Glutamatergic neuron (in vitro differentiated cells): ENCODE measurements at regions not wholly inside any gene's neighbourhood (a gene's known extent, or its start where the extent isn't known, plus 50 kb on each side); places are given as distances from the start of the nearest gene placed in this dataset. TPM values are rescaled to one million over a fixed set of nuclear protein-coding genes. Genes with fewer than 3 reads are reported as not detected.

Source experiments
- DNase-seq: peaks from one replicate; pipeline ENCODE4 v3.0.0; 2022
- H3K27ac Mint-ChIP-seq: one replicate; pipeline ENCODE4 v1.8.0; 2020; ENCODE audit warnings: mild to moderate bottlenecking, mixed read lengths, inconsistent platforms; ENCODE audit not compliant: unreplicated experiment
- H3K27me3 Mint-ChIP-seq: one replicate; pipeline ENCODE4 v1.8.0; 2020; ENCODE audit warnings: mild to moderate bottlenecking, moderate library complexity, mixed read lengths, inconsistent platforms; ENCODE audit not compliant: unreplicated experiment
- H3K36me3 Mint-ChIP-seq: one replicate; pipeline ENCODE4 v1.8.0; 2020; ENCODE audit warnings: mild to moderate bottlenecking, mixed read lengths, inconsistent platforms; ENCODE audit not compliant: unreplicated experiment
- H3K4me1 Mint-ChIP-seq: one replicate; pipeline ENCODE4 v1.8.0; 2020; ENCODE audit warnings: mild to moderate bottlenecking, low read depth, mixed read lengths, inconsistent platforms; ENCODE audit not compliant: unreplicated experiment
- H3K4me3 Mint-ChIP-seq: one replicate; pipeline ENCODE4 v1.8.0; 2020; ENCODE audit warnings: mild to moderate bottlenecking, mixed read lengths, inconsistent platforms; ENCODE audit not compliant: unreplicated experiment
- H3K9me3 Mint-ChIP-seq: one replicate; pipeline ENCODE4 v1.8.0; 2020; ENCODE audit warnings: mild to moderate bottlenecking, moderate library complexity, mixed read lengths, inconsistent platforms; ENCODE audit not compliant: unreplicated experiment
- CTCF ChIP-seq: fragments of 200-600 bp; sonication (generic); IDR thresholded peaks from one replicate; pipeline ENCODE4 v1.5.0; 2021; ENCODE audit not compliant: partially characterized antibody, unreplicated experiment
- microRNA-seq: library from miRNA; unstranded; fragments of <30 nt; microRNA quantifications from one replicate; pipeline ENCODE4, GENCODE V29; 2020; ENCODE audit not compliant: unreplicated experiment

GRCh38 chr5:96016216-96016615 is 54.6 kb upstream of the ELL2 start:
- no peak overlapping the region for H3K27ac Mint-ChIP-seq
- no peak for TF ChIP-seq CTCF

GRCh38 chr5:96015709-96016108 is 54.1 kb upstream of the ELL2 start:
- H3K4me1 Mint-ChIP-seq = no peaks in the 10 kb centered on the region
- H3K27ac Mint-ChIP-seq = no peak overlapping the region
- no peak for DNase-seq
- no peaks in the 10 kb centered on the region for H3K36me3 Mint-ChIP-seq
- no peaks in the 10 kb centered on the region for H3K27me3 Mint-ChIP-seq
- no peaks in the 10 kb centered on the region for H3K9me3 Mint-ChIP-seq
- no peak overlapping the region for H3K4me3 Mint-ChIP-seq
- no peak for TF ChIP-seq CTCF

More at GRCh38 chr5:96016216-96016615, 54.6 kb upstream of the ELL2 start:
- Mint-ChIP-seq H3K9me3 (no peaks in the 10 kb centered on the region), H3K36me3 (no peaks in the 10 kb centered on the region), H3K4me1 (no peaks in the 10 kb centered on the region), H3K27me3 (no peaks in the 10 kb centered on the region), H3K4me3 (no peak overlapping the region)
- no peak for DNase-seq

- H3K36me3 Mint-ChIP-seq = no peaks in the 10 kb centered on the region
- no peaks in the 10 kb centered on the region for H3K4me1 Mint-ChIP-seq
- DNase-seq = no peak
- TF ChIP-seq CTCF = no peak
- H3K4me3 Mint-ChIP-seq = no peak overlapping the region
- no peaks in the 10 kb centered on the region for H3K27me3 Mint-ChIP-seq
- H3K27ac Mint-ChIP-seq = no peak overlapping the region
- H3K9me3 Mint-ChIP-seq = no peaks in the 10 kb centered on the region
Observed at GRCh38 chr5:96014395-96014794, 52.7 kb upstream of the ELL2 start.

GRCh38 chr5:96013254-96013653 is 51.6 kb upstream of the ELL2 start:
- no peak for TF ChIP-seq CTCF

GRCh38 chr5:96012399-96012798 is 50.7 kb upstream of the ELL2 start:
- H3K4me3 Mint-ChIP-seq = no peak overlapping the region
- H3K27me3 Mint-ChIP-seq = no peaks in the 10 kb centered on the region
- no peak for TF ChIP-seq CTCF
- no peak for DNase-seq
- no peak overlapping the region for H3K27ac Mint-ChIP-seq
- no peaks in the 10 kb centered on the region for H3K36me3 Mint-ChIP-seq
- H3K9me3 Mint-ChIP-seq = no peaks in the 10 kb centered on the region
- no peaks in the 10 kb centered on the region for H3K4me1 Mint-ChIP-seq

More at GRCh38 chr5:96013254-96013653, 51.6 kb upstream of the ELL2 start:
- H3K27me3 Mint-ChIP-seq = no peaks in the 10 kb centered on the region
- H3K9me3 Mint-ChIP-seq = no peaks in the 10 kb centered on the region
- no peaks in the 10 kb centered on the region for H3K4me1 Mint-ChIP-seq
- H3K27ac Mint-ChIP-seq = no peak overlapping the region
- H3K4me3 Mint-ChIP-seq = no peak overlapping the region
- no peaks in the 10 kb centered on the region for H3K36me3 Mint-ChIP-seq
- no peak for DNase-seq

Small RNA genes in the stretch of these regions (microRNA-seq; reads per million reads assigned to microRNA genes)
- not detected for gene MIR583
